Mucosa of descending colon (tissue), 3 donors: ENCODE measurements at regions not wholly inside any gene's neighbourhood (a gene's known extent, or its start where the extent isn't known, plus 50 kb on each side); places are given as distances from the start of the nearest gene placed in this dataset.
"Not testable (repeated sequence)": the region's sequence is repeated elsewhere in the genome, so short reads cannot be mapped to it uniquely, and the experiment has no call there.

Experiments used
- ATAC-seq: fragments of 200-7000 bp; cut with Tn5 transposase; one replicate; pipeline ENCODE4 v1.9.1; 2020; ENCODE audit warnings: mild to moderate bottlenecking, moderate library complexity
- DNase-seq, 3 donors: peaks; one replicate each; pipeline ENCODE4 v3.0.0-alpha.2; 2020
- H3K36me3 ChIP-seq: fragments of 200-600 bp; one replicate; pipeline ENCODE4 v1.8.0; 2021; ENCODE audit warnings: low read depth, mild to moderate bottlenecking
- H3K4me1 ChIP-seq: fragments of 200-600 bp; one replicate; pipeline ENCODE4 v1.8.0; 2021; ENCODE audit warnings: low read depth, mild to moderate bottlenecking
- H3K4me3 ChIP-seq: fragments of 200-600 bp; one replicate; pipeline ENCODE4 v1.8.0; 2021; ENCODE audit warnings: mild to moderate bottlenecking
- H3K9me3 ChIP-seq: fragments of 200-600 bp; one replicate; pipeline ENCODE4 v1.8.0; 2021; ENCODE audit warnings: mild to moderate bottlenecking
- intact Hi-C, 2 donors: fragments of 100-400 bp; cut with DNase I in 1 of 2; cut with micrococcal nuclease in 1 of 2; formaldehyde crosslinking; loops; one replicate each; pipeline versions ENCODE4 v1.11.0 to v1.11.1; 2022; cut with DNase I, micrococcal nuclease
- TF ChIP-seq, protein P1 (sequence below): fragments of 200-600 bp; IDR thresholded peaks from one replicate; pipeline ENCODE4 v1.8.0; 2022; ENCODE audit warnings: antibody characterized with exemption, mild to moderate bottlenecking
- donor health status: DM: no; HTN: no; CAD: no; lungs with moderate emphysema.
- donor health status: DM: no; HTN: no; CAD: no.
- donor health status: DM: no; HTN: yes; CAD: no.

DNA sequence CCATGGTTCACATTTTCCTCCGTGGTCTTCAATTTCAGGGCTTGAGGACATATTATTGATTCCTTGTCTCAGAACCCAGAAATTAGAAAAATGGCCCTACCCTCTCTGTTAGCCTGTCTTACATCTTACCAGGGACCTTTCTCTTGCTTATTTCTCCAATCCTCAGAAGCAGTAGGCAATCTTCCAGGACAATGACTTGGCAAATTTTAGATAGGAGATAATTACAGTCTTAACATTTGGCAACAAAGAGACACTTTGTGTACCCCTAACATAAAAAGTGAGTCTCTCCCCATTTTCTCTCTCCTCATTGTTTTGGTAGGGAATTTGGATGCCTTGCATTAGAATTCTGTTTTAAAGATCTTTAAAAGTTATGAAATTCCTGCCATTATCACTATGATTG is 778.1 kb upstream of the SLIT2 start:
- intact Hi-C loops: no loop called here
- no peak overlapping the region for H3K4me3 ChIP-seq
- H3K36me3 ChIP-seq: no peaks in the 10 kb centered on the region
- no peaks in the 10 kb centered on the region for H3K9me3 ChIP-seq
- H3K4me1 ChIP-seq: no peaks in the 10 kb centered on the region
- DNase-seq (no peak), ATAC-seq (no peak)
- TF ChIP-seq, protein P1, sequence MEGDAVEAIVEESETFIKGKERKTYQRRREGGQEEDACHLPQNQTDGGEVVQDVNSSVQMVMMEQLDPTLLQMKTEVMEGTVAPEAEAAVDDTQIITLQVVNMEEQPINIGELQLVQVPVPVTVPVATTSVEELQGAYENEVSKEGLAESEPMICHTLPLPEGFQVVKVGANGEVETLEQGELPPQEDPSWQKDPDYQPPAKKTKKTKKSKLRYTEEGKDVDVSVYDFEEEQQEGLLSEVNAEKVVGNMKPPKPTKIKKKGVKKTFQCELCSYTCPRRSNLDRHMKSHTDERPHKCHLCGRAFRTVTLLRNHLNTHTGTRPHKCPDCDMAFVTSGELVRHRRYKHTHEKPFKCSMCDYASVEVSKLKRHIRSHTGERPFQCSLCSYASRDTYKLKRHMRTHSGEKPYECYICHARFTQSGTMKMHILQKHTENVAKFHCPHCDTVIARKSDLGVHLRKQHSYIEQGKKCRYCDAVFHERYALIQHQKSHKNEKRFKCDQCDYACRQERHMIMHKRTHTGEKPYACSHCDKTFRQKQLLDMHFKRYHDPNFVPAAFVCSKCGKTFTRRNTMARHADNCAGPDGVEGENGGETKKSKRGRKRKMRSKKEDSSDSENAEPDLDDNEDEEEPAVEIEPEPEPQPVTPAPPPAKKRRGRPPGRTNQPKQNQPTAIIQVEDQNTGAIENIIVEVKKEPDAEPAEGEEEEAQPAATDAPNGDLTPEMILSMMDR: no peak

DNA sequence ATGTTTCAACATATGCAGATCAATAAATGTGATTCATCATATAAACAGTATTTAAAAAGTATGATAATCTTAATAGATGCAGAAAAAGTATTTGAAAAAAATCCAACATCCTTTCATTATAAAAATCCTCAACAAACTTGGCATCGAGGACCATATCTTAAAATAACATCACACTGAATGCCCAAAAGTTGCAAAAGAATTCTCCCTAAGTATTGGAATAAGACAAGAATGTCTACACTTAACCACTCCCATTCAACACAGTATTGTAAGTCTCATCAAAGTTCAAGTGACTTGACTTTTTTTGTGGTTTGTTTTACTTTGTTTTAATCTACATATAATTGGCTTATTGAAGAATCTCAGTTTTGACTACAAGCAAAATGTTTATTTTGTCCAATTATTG is 779.0 kb upstream of the SLIT2 start:
- ATAC-seq (no peak), DNase-seq (no peak)
- Histone ChIP-seq H3K4me1 (no peaks in the 10 kb centered on the region), H3K4me3 (no peak overlapping the region), H3K36me3 (no peaks in the 10 kb centered on the region), H3K9me3 (no peaks in the 10 kb centered on the region)
- TF ChIP-seq, protein P1: no peak
- intact Hi-C loops: no loop called here

DNA sequence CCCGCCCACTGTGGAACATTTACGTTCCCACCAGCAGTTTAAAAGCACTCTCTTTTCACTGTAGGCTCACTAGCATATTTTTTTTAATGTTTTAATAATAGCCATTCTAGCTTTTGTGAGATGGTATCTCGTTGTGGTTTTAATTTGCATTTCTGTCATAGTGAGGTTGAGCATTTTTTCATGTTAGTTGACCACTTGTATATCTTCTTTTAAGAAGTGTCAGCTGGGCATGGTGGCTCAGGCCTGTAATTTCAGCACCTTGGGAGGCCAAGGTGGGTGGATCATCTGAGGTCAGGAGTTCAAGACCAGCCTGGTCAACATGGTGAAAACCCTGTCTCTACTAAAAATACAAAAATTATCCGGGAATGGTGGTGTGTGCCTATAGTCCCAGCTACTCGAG is 781.7 kb upstream of the SLIT2 start:
- H3K9me3 ChIP-seq, intact Hi-C loops, H3K4me1 ChIP-seq, DNase-seq, ATAC-seq, H3K36me3 ChIP-seq, H3K4me3 ChIP-seq: not testable (repeated sequence)

DNA sequence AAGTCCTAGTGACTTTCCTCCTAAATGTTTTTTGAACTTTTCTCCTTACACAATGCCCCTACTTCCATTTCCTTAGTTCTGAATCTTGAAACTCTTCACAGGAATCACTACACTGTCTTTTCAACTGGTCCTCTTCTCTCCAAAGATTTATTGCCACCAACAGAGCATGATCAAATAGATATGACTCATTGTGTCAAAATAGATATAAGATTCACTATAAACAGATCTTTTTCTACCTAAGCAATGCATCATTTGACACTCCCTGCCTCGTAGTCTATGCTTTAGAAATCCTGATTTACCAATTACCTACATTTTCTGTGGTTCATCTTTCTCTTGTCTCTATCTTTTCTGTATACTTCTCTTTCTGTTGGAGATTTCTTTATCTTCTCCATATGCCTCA is 789.6 kb upstream of the SLIT2 start:
- no peaks in the 10 kb centered on the region for H3K9me3 ChIP-seq
- H3K4me3 ChIP-seq: no peak overlapping the region
- DNase-seq: no peak
- ATAC-seq: no peak
- H3K36me3 ChIP-seq: no peaks in the 10 kb centered on the region
- no peaks in the 10 kb centered on the region for H3K4me1 ChIP-seq
- TF ChIP-seq, protein P1: no peak
- intact Hi-C loops: no loop called here

DNA sequence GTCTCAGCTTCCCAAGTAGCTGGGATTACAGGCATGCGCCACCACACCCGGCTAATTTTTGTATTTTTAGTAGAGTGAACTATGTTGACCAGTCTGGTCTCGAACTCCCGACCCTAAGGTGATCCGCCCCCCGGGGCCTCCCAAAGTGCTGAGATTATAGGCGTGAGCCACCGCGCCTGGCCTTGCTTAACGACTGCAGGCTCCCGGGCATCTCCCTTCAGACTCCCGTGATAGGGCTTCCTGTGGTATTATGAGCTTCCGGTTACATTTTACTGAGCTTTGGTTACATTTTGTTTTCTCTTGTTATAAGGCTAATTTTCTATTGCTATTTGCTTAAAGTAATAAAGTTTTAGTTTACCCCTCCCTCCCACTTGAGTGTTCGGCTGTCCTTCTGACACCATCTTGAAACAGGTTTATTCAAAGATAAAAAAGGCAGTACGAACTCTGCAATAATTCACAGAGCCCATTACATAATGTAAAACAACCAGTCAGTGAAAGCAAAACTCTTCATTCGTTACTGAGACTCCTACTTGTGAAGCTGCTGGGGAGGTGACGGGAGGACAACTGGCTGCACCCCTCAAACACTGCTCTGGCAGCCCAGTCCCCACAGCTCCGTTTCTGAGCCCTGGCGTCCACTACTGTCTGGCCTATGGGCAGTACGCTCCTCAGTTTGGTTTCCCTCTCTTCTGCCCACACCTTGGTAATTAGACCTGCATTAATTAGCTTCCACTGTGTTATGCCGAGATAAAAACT is 795.7 kb upstream of the SLIT2 start:
- Histone ChIP-seq H3K9me3 (no peaks in the 10 kb centered on the region), H3K4me3 (no peak overlapping the region), H3K4me1 (no peaks in the 10 kb centered on the region), H3K36me3 (no peaks in the 10 kb centered on the region)
- intact Hi-C loops: no loop called here
- TF ChIP-seq, protein P1: no peak
- ATAC-seq (no peak), DNase-seq (no peak)

DNA sequence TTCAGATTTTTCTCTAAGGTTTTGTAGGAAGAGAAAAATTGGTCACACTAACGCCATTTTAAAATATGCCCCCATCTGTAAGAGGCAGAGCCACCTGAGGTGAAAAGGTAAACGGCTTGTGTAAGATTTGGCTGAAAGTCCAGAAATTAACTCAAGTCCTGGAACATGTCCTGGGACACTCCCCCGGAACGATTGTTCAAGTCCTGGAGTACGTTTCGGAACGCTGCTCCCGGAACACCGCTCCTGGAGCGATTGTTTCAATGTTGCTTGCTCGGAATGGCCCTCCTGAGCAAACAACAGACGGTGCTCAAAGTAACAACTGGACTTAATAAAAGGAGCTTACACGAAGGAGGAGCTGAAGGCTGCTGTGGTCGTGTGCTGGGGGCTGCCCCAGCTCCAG is 796.5 kb upstream of the SLIT2 start:
- no peak overlapping the region for H3K4me3 ChIP-seq
- intact Hi-C loops: no loop called here
- H3K36me3 ChIP-seq: no peaks in the 10 kb centered on the region
- peaks cover 3% of the 10 kb centered on the region for H3K9me3 ChIP-seq
- no peaks in the 10 kb centered on the region for H3K4me1 ChIP-seq
- no peak for ATAC-seq
- no peak for DNase-seq
- TF ChIP-seq, protein P1: no peak
